ENCODE measurements at regions not wholly inside any gene's neighbourhood (a gene's known extent, or its start where the extent isn't known, plus 50 kb on each side); places are given as distances from the start of the nearest gene placed in this dataset.
"Not testable (repeated sequence)": the region's sequence is repeated elsewhere in the genome, so short reads cannot be mapped to it uniquely, and the experiment has no call there.

DNA sequence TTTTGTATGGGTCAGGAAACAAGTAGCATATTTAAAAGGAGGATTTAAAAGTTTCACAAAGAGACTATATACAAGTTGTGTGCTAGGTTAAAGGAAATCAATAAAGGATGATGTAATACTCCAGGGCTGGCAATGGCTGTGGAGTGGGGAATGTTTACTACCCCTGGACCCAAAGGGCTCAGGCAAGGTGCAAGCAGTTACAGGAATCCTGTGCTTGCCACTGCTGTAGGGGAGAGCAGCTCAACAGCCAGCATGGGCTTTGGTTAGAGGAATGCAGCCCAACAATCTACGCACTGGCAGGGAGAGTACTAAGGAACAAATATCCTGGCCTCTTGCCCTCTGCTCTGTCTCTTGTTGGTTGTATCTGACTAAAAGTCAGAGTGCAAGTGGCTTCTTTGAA is 1642.2 kb downstream of the KHDRBS2 start:
- H3K4me3 Mint-ChIP-seq: no peak overlapping the region
- H3K27ac Mint-ChIP-seq: no peak overlapping the region
- H3K36me3 Mint-ChIP-seq: no peaks in the 10 kb centered on the region
- TF ChIP-seq, protein P1, sequence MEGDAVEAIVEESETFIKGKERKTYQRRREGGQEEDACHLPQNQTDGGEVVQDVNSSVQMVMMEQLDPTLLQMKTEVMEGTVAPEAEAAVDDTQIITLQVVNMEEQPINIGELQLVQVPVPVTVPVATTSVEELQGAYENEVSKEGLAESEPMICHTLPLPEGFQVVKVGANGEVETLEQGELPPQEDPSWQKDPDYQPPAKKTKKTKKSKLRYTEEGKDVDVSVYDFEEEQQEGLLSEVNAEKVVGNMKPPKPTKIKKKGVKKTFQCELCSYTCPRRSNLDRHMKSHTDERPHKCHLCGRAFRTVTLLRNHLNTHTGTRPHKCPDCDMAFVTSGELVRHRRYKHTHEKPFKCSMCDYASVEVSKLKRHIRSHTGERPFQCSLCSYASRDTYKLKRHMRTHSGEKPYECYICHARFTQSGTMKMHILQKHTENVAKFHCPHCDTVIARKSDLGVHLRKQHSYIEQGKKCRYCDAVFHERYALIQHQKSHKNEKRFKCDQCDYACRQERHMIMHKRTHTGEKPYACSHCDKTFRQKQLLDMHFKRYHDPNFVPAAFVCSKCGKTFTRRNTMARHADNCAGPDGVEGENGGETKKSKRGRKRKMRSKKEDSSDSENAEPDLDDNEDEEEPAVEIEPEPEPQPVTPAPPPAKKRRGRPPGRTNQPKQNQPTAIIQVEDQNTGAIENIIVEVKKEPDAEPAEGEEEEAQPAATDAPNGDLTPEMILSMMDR (conservative IDR thresholded peaks at IDR 0.05): no peak
- no peak for DNase-seq (ENCODE audit: extremely low spot score, unreplicated experiment)
- H3K4me1 Mint-ChIP-seq (ENCODE audit: unreplicated experiment): no peaks in the 10 kb centered on the region
- H3K9me3 Mint-ChIP-seq: no peaks in the 10 kb centered on the region
- H3K27me3 Mint-ChIP-seq: no peaks in the 10 kb centered on the region

DNA sequence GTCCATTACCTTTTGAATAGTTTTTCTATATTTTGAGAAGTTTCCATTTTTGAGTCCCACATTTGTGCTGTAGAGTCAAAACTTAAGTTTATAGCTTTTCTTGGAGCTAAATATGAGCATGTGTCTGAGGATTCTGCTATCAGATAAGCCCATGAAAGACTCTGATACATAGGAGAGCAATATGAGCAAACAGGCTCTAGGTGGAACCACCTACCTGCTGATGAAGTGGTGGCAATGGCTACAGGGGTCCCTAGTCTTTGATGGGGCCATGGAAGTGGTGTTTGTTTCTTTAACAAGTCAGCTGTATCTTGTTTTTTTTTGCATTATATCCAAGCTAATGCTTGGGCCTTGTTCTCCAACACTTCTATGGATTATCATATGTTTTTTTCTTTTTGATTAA is 1646.8 kb downstream of the KHDRBS2 start:
- not testable (repeated sequence) for H3K27ac Mint-ChIP-seq; H3K4me3 Mint-ChIP-seq; H3K27me3 Mint-ChIP-seq; H3K9me3 Mint-ChIP-seq; DNase-seq (ENCODE audit: extremely low spot score, unreplicated experiment); H3K36me3 Mint-ChIP-seq; H3K4me1 Mint-ChIP-seq (ENCODE audit: unreplicated experiment)
